GM18873 (cell line): ENCODE measurements at regions not wholly inside any gene's neighbourhood (a gene's known extent, or its start where the extent isn't known, plus 50 kb on each side); places are given as distances from the start of the nearest gene placed in this dataset.
"Not testable (repeated sequence)": the region's sequence is repeated elsewhere in the genome, so short reads cannot be mapped to it uniquely, and the experiment has no call there.

Experiments
- ATAC-seq: cut with Tn5 transposase; IDR thresholded peaks from one replicate; pipeline ENCODE4 v1.9.1; 2021; ENCODE audit warnings: mild to moderate bottlenecking, moderate library complexity, moderate number of reproducible peaks; ENCODE audit not compliant: unreplicated experiment, low FRiP score

DNA sequence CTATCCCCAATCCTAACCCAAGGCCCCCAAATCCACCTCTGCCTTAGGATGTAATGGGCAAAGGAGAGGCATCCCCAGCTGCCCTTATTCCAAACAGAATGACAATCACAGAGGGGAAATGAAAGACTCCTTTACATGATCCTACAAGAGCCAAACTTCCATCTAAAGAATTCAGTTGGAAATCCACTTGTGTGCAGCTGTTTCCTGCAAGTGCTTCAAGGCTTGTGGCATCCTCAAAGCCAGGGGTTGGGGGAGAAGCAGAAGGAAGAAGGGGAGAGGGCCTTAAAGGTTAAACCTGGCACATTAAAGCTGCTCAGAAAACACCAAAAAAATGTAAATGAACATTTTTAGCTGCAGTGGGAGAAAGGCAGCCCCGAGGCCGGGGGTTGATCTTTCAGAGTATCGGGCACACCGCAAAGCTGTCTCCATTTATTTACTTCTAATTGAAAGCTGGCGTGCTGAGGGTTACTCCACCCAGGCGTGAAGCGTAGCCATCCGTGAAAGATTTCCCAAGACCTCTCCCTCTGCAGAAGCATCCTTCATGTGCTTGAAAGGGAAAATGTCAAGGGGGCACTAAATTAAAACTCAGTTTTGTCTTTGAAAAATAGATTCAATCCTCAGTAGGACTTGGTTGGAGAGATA, 217.8 kb downstream of the SHQ1 start:
- no peak for ATAC-seq

- no peak for ATAC-seq
Observed at GRCh38 chr3:72629191-72629631, 219.0 kb downstream of the SHQ1 start.

GRCh38 chr3:72628065-72628464, 220.2 kb downstream of the SHQ1 start:
- ATAC-seq, result no peak

DNA sequence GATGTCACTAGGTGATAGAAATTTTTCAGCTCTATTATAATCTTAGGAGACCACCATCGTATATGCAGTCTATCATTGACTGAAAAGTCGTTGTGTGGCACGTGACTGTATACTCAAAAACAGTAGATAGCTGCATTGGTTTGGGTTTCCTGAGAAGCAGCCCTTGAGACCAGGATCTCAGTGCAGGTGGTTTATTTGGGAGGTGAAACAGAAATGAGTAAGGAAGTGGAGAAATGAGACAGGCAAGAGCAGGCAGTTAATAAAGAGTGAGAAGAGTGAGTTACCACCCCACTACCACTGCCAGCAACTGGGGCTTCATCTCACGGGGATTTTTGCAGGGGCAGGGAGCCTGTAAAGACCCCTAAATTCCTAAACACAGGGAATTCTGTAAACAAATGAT, 221.0 kb downstream of the SHQ1 start:
- no peak for ATAC-seq

DNA sequence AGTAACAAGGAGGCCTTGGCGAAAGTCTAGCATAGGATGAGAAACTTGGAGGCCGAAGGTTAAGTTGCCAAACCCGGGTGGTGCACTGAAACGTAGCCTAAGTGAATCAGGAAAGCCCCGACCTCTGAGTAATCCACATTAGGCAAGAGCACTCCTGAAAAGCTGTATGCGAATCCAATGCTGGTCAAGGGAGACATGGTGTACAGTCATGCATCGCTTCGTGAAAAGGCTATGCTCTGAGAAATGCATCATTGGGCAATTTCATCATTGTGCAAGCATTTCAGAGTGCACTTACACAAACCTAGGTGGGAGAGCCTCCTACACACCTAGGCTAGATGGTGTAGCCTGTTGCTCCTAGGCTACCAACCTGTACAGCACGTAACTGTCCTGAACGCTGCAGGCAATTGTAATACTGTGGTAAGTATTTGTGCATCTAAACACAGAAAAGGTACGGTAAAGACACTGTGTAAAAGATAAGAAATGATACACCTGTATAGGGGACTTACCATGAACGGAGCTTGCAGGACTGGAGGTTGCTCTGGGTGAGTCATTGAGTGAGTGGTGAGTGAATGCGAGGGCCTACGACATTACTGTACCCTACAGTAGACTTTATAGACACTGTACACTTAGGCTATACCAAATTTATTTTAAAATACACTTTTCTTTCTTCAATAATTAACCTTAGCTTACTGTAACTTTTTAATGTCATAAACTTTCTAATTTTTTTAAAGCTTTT, 222.5 kb downstream of the SHQ1 start:
- ATAC-seq, result no peak

DNA sequence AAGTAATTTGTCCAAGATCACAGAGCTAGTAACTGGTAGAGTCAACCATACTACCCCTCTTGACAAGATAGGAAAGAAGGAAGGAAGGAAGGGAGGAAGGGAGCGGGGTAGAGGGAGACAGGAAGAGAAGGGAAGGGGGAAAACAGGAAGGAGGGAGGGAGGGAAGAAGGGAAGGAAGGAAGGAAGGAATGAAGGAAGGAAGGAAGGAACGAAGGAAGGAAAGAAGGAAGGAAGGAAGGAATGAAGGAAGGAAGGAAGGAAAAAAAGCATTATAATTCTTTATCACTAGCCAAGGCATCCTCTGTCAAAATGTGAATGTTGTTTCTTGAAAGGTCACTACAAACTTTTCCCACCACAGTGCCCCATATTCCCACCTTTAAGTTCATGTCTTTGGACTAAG, 223.6 kb downstream of the SHQ1 start:
- ATAC-seq, result no peak

- ATAC-seq, result no peak
Observed at GRCh38 chr3:72618739-72619138, 229.5 kb downstream of the SHQ1 start.

GRCh38 chr3:72617424-72618024, 230.7 kb downstream of the SHQ1 start:
- no peak for ATAC-seq

DNA sequence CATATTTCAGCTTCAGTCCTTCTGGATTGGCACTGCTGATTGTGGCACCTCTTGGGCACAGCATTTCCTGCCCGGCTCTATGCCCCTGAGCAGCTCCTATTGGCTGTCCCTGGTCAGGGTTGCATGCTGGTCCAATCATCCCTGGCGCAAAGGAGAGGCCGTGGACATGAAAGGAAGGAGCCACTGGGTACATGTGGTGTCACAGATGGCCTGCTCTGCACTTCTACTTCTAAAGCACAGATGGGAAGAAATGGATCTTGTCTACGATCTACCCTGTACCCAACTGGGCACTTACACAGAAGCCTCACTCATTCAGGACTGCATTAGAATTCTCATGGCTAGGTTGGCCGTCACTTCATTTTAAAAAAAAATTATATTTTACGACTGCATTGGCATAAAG, 232.5 kb downstream of the SHQ1 start:
- ATAC-seq, result no peak

GRCh38 chr3:72615182-72615581, 233.1 kb downstream of the SHQ1 start:
- ATAC-seq, result no peak

- ATAC-seq, result no peak
Observed at GRCh38 chr3:72614394-72615074, 233.7 kb downstream of the SHQ1 start.

DNA sequence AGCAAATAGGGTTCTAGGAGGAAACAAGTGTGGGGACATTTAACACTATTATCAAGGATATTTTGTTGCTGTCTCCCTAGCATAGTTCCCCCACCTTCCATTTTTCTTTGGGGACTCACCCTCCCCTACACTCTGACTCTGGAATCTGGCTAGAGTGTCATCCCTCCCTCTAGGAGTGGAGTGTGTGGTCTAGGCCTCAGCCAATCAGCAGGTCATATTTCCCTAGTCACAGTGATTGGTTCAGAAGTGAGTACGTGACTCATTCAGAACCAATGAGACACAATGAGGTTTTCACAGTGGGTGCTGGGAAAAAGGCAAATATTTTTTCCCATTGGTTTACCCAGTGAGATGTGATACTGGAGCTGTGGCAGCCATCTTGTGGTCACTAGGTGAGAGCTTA, 234.4 kb downstream of the SHQ1 start:
- ATAC-seq, result no peak

GRCh38 chr3:72609114-72609513, 239.1 kb downstream of the SHQ1 start:
- ATAC-seq, result not testable (repeated sequence)

GRCh38 chr3:72606005-72606800, 242.0 kb downstream of the SHQ1 start:
- ATAC-seq, result no peak

- no peak for ATAC-seq
Observed at GRCh38 chr3:72604328-72604727, 243.9 kb downstream of the SHQ1 start.

DNA sequence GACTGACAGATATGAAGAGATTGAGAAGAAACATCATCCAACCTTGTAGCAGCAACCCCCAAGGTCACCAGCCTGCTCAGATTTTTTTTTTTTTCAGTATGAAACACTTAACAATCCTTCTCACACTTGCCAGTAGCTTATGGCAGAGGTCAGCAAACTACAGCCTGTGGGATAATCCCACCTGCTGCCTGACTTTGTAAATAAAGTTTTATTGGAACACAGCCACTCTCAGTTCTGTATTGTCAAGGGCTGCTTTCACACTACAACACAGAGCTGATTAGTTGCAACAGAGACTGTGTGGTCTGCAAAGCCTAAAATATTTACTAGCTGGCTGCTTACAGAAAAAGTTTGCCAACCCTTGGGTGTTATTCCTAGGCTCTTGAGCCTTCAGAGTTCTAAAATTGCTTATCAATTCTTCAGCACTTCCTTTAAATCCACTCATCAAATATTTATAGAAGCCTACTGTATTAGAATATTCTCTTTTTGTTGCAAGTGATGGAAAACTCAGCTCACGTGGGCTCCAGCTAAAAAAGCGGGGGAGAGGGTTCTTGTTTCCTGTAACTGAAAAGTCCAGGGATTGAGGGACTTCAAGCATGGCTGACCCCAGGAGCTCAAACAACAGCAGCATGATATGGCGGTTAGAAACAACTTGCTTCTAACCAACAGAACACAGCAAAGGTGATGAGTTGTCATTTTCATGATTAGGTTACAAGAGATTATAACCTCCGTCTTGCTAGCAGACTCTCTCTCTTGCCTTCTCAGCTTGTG, 246.1 kb downstream of the SHQ1 start:
- no peak for ATAC-seq

GRCh38 chr3:72601060-72601459, 247.2 kb downstream of the SHQ1 start:
- ATAC-seq, result no peak

DNA sequence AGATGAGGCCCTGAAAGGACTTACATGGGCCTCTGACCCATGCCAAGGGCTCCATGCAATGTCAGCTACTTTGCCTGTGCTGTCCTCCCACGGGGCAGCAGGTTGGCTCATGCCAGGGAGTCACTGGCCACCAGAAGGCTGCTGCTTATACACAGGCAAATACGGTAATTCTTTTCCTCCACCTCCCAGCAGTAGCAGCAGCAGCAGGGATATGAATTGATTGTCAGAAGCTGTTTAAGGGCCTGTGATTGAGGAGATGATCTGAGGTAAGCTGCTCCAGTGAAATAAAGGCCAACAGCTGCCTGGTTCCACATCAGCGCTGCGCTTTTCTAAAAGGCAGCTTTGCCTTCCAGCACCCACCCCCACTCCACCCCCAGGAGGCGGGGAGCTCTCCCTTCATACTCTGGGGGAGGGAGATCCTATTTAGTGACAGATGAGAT, 250.5 kb downstream of the SHQ1 start:
- no peak for ATAC-seq

GRCh38 chr3:72597043-72597442, 251.2 kb downstream of the SHQ1 start:
- ATAC-seq, result no peak
